ENCODE measurements at regions not wholly inside any gene's neighbourhood (a gene's known extent, or its start where the extent isn't known, plus 50 kb on each side); places are given as distances from the start of the nearest gene placed in this dataset.

GRCh38 chr2:39838589-39838988 lies 59.5 kb upstream of the THUMPD2 start:
- TF ChIP-seq, protein P1, sequence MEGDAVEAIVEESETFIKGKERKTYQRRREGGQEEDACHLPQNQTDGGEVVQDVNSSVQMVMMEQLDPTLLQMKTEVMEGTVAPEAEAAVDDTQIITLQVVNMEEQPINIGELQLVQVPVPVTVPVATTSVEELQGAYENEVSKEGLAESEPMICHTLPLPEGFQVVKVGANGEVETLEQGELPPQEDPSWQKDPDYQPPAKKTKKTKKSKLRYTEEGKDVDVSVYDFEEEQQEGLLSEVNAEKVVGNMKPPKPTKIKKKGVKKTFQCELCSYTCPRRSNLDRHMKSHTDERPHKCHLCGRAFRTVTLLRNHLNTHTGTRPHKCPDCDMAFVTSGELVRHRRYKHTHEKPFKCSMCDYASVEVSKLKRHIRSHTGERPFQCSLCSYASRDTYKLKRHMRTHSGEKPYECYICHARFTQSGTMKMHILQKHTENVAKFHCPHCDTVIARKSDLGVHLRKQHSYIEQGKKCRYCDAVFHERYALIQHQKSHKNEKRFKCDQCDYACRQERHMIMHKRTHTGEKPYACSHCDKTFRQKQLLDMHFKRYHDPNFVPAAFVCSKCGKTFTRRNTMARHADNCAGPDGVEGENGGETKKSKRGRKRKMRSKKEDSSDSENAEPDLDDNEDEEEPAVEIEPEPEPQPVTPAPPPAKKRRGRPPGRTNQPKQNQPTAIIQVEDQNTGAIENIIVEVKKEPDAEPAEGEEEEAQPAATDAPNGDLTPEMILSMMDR (IDR thresholded peaks at IDR 0.05): no peak
- no peak for TF ChIP-seq POLR2AphosphoS5 (IDR thresholded peaks at IDR 0.05)

Data from stomach (tissue), 4 donors.